GM12864 (cell line): ENCODE measurements at regions not wholly inside any gene's neighbourhood (a gene's known extent, or its start where the extent isn't known, plus 50 kb on each side); places are given as distances from the start of the nearest gene placed in this dataset.

Experiments
- DNase-seq: peaks from one replicate; pipeline ENCODE4 v3.0.0-alpha.2; 2011; ENCODE audit warnings: low read depth
- H3K4me3 ChIP-seq: 2 replicates; pipeline ENCODE4 v1.5.1; 2011; ENCODE audit warnings: mild to moderate bottlenecking, low read depth, low read length, control low read depth
- CTCF ChIP-seq: IDR thresholded peaks from 2 replicates; pipeline ENCODE4 v1.5.1; 2011; ENCODE audit warnings: low read depth, mild to moderate bottlenecking, moderate library complexity, low read length, control low read depth, inconsistent platforms; ENCODE audit errors: missing control alignments

- DNase-seq = no peak
- H3K4me3 ChIP-seq = no peak overlapping the region
- TF ChIP-seq CTCF = no peak
These were observed 367.4 kb downstream of the FOXA2 start for GRCh38 chr20:22216984-22217383.

GRCh38 chr20:22214296-22214695, 370.1 kb downstream of the FOXA2 start:
- TF ChIP-seq CTCF = no peak
- no peak for DNase-seq
- H3K4me3 ChIP-seq = no peak overlapping the region

GRCh38 chr20:22213271-22213670, 371.1 kb downstream of the FOXA2 start:
- no peak overlapping the region for H3K4me3 ChIP-seq
- no peak for TF ChIP-seq CTCF
- no peak for DNase-seq

GRCh38 chr20:22207280-22207679, 377.1 kb downstream of the FOXA2 start:
- no peak for TF ChIP-seq CTCF
- no peak for DNase-seq
- no peak overlapping the region for H3K4me3 ChIP-seq

GRCh38 chr20:22204801-22205200, 379.6 kb downstream of the FOXA2 start:
- DNase-seq = no peak
- no peak for TF ChIP-seq CTCF
- no peak overlapping the region for H3K4me3 ChIP-seq

GRCh38 chr20:22182148-22182547, 402.2 kb downstream of the FOXA2 start:
- no peak overlapping the region for H3K4me3 ChIP-seq
- DNase-seq = no peak
- TF ChIP-seq CTCF = no peak

GRCh38 chr20:22180244-22180643, 404.1 kb downstream of the FOXA2 start:
- peak; percentile 34 for TF ChIP-seq CTCF
- no peak overlapping the region for H3K4me3 ChIP-seq
- DNase-seq = no peak
